ENCODE measurements at regions not wholly inside any gene's neighbourhood (a gene's known extent, or its start where the extent isn't known, plus 50 kb on each side); places are given as distances from the start of the nearest gene placed in this dataset.

GRCh38 chr16:87070657-87071056, 246.5 kb downstream of the C16orf95 start:
- no peaks in the 10 kb centered on the region for H3K27me3 ChIP-seq (ENCODE audit: control insufficient read depth, insufficient read depth, low read length)
- intact Hi-C loops (cut with DNase I): no loop called here
- H3K36me3 ChIP-seq (ENCODE audit: control insufficient read depth in 2 of 3, insufficient read depth in 3 of 3, low read length in 3 of 3): no peaks in the 10 kb centered on the region
- FAIRE-seq: no peak
- H3K9me3 ChIP-seq (ENCODE audit: control insufficient read depth in 2 of 3, insufficient read depth in 1 of 3, low read length in 3 of 3): no peaks in the 10 kb centered on the region
- DNase-seq: no peak
- H3K4me3 ChIP-seq (ENCODE audit: low read length in 3 of 3): no peak overlapping the region
- H3K4me1 ChIP-seq (ENCODE audit: control insufficient read depth in 2 of 3, insufficient read depth in 2 of 3, low read depth in 1 of 3, low read length in 3 of 3): no peaks in the 10 kb centered on the region
- H3K27ac ChIP-seq (ENCODE audit: low read depth in 2 of 2, low read length in 2 of 2): no peak overlapping the region
- TF ChIP-seq, protein P1, sequence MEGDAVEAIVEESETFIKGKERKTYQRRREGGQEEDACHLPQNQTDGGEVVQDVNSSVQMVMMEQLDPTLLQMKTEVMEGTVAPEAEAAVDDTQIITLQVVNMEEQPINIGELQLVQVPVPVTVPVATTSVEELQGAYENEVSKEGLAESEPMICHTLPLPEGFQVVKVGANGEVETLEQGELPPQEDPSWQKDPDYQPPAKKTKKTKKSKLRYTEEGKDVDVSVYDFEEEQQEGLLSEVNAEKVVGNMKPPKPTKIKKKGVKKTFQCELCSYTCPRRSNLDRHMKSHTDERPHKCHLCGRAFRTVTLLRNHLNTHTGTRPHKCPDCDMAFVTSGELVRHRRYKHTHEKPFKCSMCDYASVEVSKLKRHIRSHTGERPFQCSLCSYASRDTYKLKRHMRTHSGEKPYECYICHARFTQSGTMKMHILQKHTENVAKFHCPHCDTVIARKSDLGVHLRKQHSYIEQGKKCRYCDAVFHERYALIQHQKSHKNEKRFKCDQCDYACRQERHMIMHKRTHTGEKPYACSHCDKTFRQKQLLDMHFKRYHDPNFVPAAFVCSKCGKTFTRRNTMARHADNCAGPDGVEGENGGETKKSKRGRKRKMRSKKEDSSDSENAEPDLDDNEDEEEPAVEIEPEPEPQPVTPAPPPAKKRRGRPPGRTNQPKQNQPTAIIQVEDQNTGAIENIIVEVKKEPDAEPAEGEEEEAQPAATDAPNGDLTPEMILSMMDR (IDR thresholded peaks at IDR 0.05; ENCODE audit: borderline replicate concordance, extremely low read depth, insufficient read depth): no peak
- H3K9ac ChIP-seq (ENCODE audit: low read length in 3 of 3): no peak overlapping the region

GRCh38 chr16:87072101-87072500, 245.1 kb downstream of the C16orf95 start:
- Histone ChIP-seq H3K9ac (ENCODE audit: low read length in 3 of 3) (no peak overlapping the region), H3K27me3 (ENCODE audit: control insufficient read depth, insufficient read depth, low read length) (no peaks in the 10 kb centered on the region), H3K4me1 (ENCODE audit: control insufficient read depth in 2 of 3, insufficient read depth in 2 of 3, low read depth in 1 of 3, low read length in 3 of 3) (no peaks in the 10 kb centered on the region), H3K27ac (ENCODE audit: low read depth in 2 of 2, low read length in 2 of 2) (no peak overlapping the region), H3K9me3 (ENCODE audit: control insufficient read depth in 2 of 3, insufficient read depth in 1 of 3, low read length in 3 of 3) (no peaks in the 10 kb centered on the region), H3K36me3 (ENCODE audit: control insufficient read depth in 2 of 3, insufficient read depth in 3 of 3, low read length in 3 of 3) (no peaks in the 10 kb centered on the region), H3K4me3 (ENCODE audit: low read length in 3 of 3) (no peak overlapping the region)
- TF ChIP-seq, protein P1 (IDR thresholded peaks at IDR 0.05; ENCODE audit: borderline replicate concordance, extremely low read depth, insufficient read depth): no peak
- intact Hi-C loops (cut with DNase I): no loop called here
- DNase-seq: no peak
- FAIRE-seq: no peak

GRCh38 chr16:87074641-87075318, 242.4 kb downstream of the C16orf95 start:
- FAIRE-seq (no peak), DNase-seq (peak in 4 of 5 donors; percentile 73 to 80 (median 78))
- intact Hi-C loops (cut with DNase I): no loop called here
- TF ChIP-seq, protein P1 (IDR thresholded peaks at IDR 0.05; ENCODE audit: borderline replicate concordance, extremely low read depth, insufficient read depth): no peak
- Histone ChIP-seq H3K27me3 (ENCODE audit: control insufficient read depth, insufficient read depth, low read length) (no peaks in the 10 kb centered on the region), H3K36me3 (ENCODE audit: control insufficient read depth in 2 of 3, insufficient read depth in 3 of 3, low read length in 3 of 3) (no peaks in the 10 kb centered on the region), H3K4me1 (ENCODE audit: control insufficient read depth in 2 of 3, insufficient read depth in 2 of 3, low read depth in 1 of 3, low read length in 3 of 3) (no peaks in the 10 kb centered on the region), H3K9me3 (ENCODE audit: control insufficient read depth in 2 of 3, insufficient read depth in 1 of 3, low read length in 3 of 3) (peaks cover 0 to 3% (median 0%) of the 10 kb centered on the region in 3 donors), H3K4me3 (ENCODE audit: low read length in 3 of 3) (no peak overlapping the region), H3K9ac (ENCODE audit: low read length in 3 of 3) (no peak overlapping the region), H3K27ac (ENCODE audit: low read depth in 2 of 2, low read length in 2 of 2) (no peak overlapping the region)

All from kidney (tissue), 13 donors.